Nephron (organoid): ENCODE measurements at regions not wholly inside any gene's neighbourhood (a gene's known extent, or its start where the extent isn't known, plus 50 kb on each side); places are given as distances from the start of the nearest gene placed in this dataset.

ENCODE experiments used
- H3K27ac Mint-ChIP-seq, 3 experiments: 2 replicates each; pipeline ENCODE4 v1.8.0; 2020; ENCODE audit warnings: mixed read lengths in 3 of 3, mild to moderate bottlenecking in 2 of 3, moderate library complexity in 1 of 3
- H3K27me3 Mint-ChIP-seq: 2 replicates; pipeline ENCODE4 v1.8.0; 2021; ENCODE audit warnings: low read depth, mild to moderate bottlenecking, moderate library complexity, mixed read lengths
- H3K36me3 Mint-ChIP-seq: 2 replicates; pipeline ENCODE4 v1.8.0; 2020; ENCODE audit warnings: low read depth, mixed read lengths
- H3K4me1 Mint-ChIP-seq: 2 replicates; pipeline ENCODE4 v1.8.0; 2020; ENCODE audit warnings: mixed read lengths
- H3K4me3 Mint-ChIP-seq, 3 experiments: 2 replicates each; pipeline ENCODE4 v1.8.0; 2020; ENCODE audit warnings: mild to moderate bottlenecking in 3 of 3, mixed read lengths in 3 of 3, moderate library complexity in 2 of 3
- H3K9me3 Mint-ChIP-seq: 2 replicates; pipeline ENCODE4 v1.8.0; 2020; ENCODE audit warnings: mixed read lengths
- CTCF ChIP-seq, 3 experiments: fragments of 200-600 bp; sonication (generic); IDR thresholded peaks; one replicate each; pipeline ENCODE4 v1.5.0; 2021; ENCODE audit warnings: antibody characterized with exemption in 3 of 3; ENCODE audit not compliant: unreplicated experiment in 3 of 3

GRCh38 chr6:133815313-133815712 lies 73.6 kb upstream of the TCF21 start:
- TF ChIP-seq CTCF (IDR thresholded peaks at IDR 0.05; ENCODE audit: unreplicated experiment in 3 of 3), result no peak
- H3K4me1 Mint-ChIP-seq, result peaks cover 16% of the 10 kb centered on the region

GRCh38 chr6:133816171-133816570 lies 72.7 kb upstream of the TCF21 start:
- no peaks in the 10 kb centered on the region for H3K27me3 Mint-ChIP-seq
- no peak overlapping the region for H3K4me3 Mint-ChIP-seq
- TF ChIP-seq CTCF (IDR thresholded peaks at IDR 0.05; ENCODE audit: unreplicated experiment in 3 of 3), result no peak
- H3K36me3 Mint-ChIP-seq, result no peaks in the 10 kb centered on the region
- H3K4me1 Mint-ChIP-seq, result peaks cover 17% of the 10 kb centered on the region
- peaks cover 3% of the 10 kb centered on the region for H3K9me3 Mint-ChIP-seq
- H3K27ac Mint-ChIP-seq, result peak overlapping the region; percentile 22 to 81 (median 37)

More at GRCh38 chr6:133815313-133815712, 73.6 kb upstream of the TCF21 start:
- H3K4me3 Mint-ChIP-seq, result no peak overlapping the region
- H3K36me3 Mint-ChIP-seq, result no peaks in the 10 kb centered on the region
- peak overlapping the region in 2 of 3 experiments; percentile 22 to 66 for H3K27ac Mint-ChIP-seq
- peaks cover 4% of the 10 kb centered on the region for H3K9me3 Mint-ChIP-seq
- no peaks in the 10 kb centered on the region for H3K27me3 Mint-ChIP-seq

GRCh38 chr6:133817460-133818047 lies 71.4 kb upstream of the TCF21 start:
- H3K4me1 Mint-ChIP-seq, result peaks cover 17% of the 10 kb centered on the region
- no peaks in the 10 kb centered on the region for H3K36me3 Mint-ChIP-seq
- no peak overlapping the region for H3K4me3 Mint-ChIP-seq
- no peak overlapping the region for H3K27ac Mint-ChIP-seq
- no peaks in the 10 kb centered on the region for H3K9me3 Mint-ChIP-seq
- no peaks in the 10 kb centered on the region for H3K27me3 Mint-ChIP-seq
- peak; percentile 45 to 61 (median 60) for TF ChIP-seq CTCF (IDR thresholded peaks at IDR 0.05; ENCODE audit: unreplicated experiment in 3 of 3)

GRCh38 chr6:133818320-133818719 lies 70.6 kb upstream of the TCF21 start:
- Mint-ChIP-seq H3K4me1 (peaks cover 17% of the 10 kb centered on the region), H3K27me3 (no peaks in the 10 kb centered on the region), H3K4me3 (no peak overlapping the region), H3K36me3 (no peaks in the 10 kb centered on the region), H3K9me3 (no peaks in the 10 kb centered on the region), H3K27ac (peak overlapping the region in 1 of 3 experiments; percentile 14)
- no peak for TF ChIP-seq CTCF (IDR thresholded peaks at IDR 0.05; ENCODE audit: unreplicated experiment in 3 of 3)

DNA sequence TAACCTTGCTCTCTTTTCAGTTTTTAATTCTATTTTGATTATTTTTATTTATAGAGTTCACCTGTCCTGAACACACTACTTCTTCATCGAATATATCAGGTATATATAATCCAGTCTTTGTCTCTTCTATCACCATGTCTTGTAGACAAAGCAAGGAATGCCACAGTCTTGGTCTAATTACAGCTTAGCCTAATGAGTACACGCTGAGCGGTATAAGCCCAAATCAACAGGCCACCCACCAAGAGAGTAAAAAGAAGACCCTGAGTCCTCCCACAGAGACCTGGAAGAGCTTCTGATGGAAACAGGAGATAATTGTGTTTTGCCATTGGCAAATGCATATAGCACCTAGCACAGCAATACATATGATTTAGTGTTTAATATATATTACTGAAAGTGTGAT lies 68.7 kb upstream of the TCF21 start:
- Mint-ChIP-seq H3K36me3 (no peaks in the 10 kb centered on the region), H3K9me3 (no peaks in the 10 kb centered on the region), H3K4me3 (no peak overlapping the region), H3K27me3 (no peaks in the 10 kb centered on the region), H3K4me1 (peaks cover 16% of the 10 kb centered on the region), H3K27ac (peak overlapping the region; percentile 5 to 31 (median 8))
- TF ChIP-seq CTCF (IDR thresholded peaks at IDR 0.05; ENCODE audit: unreplicated experiment in 3 of 3), result no peak

DNA sequence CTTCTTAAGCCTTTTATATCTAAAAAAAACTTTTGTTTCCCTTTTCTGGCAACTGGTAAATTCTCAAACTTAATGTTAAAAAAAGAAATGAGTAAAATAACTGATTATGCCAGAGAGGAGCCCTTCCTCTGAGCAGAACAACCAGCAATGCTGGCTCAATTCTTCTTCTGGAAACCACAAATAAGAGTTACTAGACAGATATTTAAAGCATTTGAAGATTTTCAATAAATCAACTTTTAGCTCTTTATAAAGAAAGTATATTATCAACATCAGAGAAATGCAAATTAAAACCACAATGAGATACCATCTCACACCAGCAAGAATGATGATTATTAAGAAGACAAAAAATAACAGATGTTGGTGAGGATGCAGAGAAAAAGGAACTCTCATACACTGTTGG lies 61.1 kb upstream of the TCF21 start:
- Mint-ChIP-seq H3K4me1 (no peaks in the 10 kb centered on the region), H3K9me3 (no peaks in the 10 kb centered on the region), H3K27me3 (peaks cover 4% of the 10 kb centered on the region), H3K4me3 (no peak overlapping the region), H3K36me3 (peaks cover 7% of the 10 kb centered on the region), H3K27ac (peak overlapping the region in 2 of 3 experiments; percentile 52 to 62)
- no peak for TF ChIP-seq CTCF (IDR thresholded peaks at IDR 0.05; ENCODE audit: unreplicated experiment in 3 of 3)
